Liver (tissue), 8 donors: ENCODE measurements at regions not wholly inside any gene's neighbourhood (a gene's known extent, or its start where the extent isn't known, plus 50 kb on each side); places are given as distances from the start of the nearest gene placed in this dataset.

Source experiments
- DNase-seq: peaks from one replicate; pipeline ENCODE4 v3.0.0-alpha.2; 2017; ENCODE audit warnings: low spot score
- H3K27ac ChIP-seq, 2 donors: one replicate each; pipeline ENCODE4 v1.7.0; 2013; ENCODE audit warnings: inconsistent platforms in 2 of 2, low read length in 2 of 2, control low read depth in 1 of 2, low read depth in 1 of 2, mild to moderate bottlenecking in 1 of 2
- H3K27me3 ChIP-seq, 4 donors: one replicate each; pipeline versions ENCODE4 v1.6.1 to v1.7.0; 2013; ENCODE audit warnings: low read length in 3 of 4, inconsistent platforms in 1 of 4, mild to moderate bottlenecking in 1 of 4, moderate library complexity in 1 of 4; ENCODE audit not compliant: control insufficient read depth in 4 of 4, insufficient read depth in 4 of 4
- H3K36me3 ChIP-seq, 4 donors: one replicate each; pipeline versions ENCODE4 v1.6.1 to v1.7.0; 2013; ENCODE audit warnings: low read length in 3 of 4, mild to moderate bottlenecking in 3 of 4, low read depth in 1 of 4, moderate library complexity in 1 of 4; ENCODE audit not compliant: control insufficient read depth in 4 of 4, insufficient read depth in 3 of 4
- H3K4me1 ChIP-seq, 4 donors: one replicate each; pipeline versions ENCODE4 v1.6.1 to v1.7.0; 2013; ENCODE audit warnings: low read length in 3 of 4, mild to moderate bottlenecking in 3 of 4, moderate library complexity in 1 of 4; ENCODE audit not compliant: control insufficient read depth in 4 of 4, insufficient read depth in 4 of 4
- H3K4me3 ChIP-seq, 3 donors: one replicate each; pipeline versions ENCODE4 v1.6.1 to v1.7.0; 2013; ENCODE audit warnings: low read length in 3 of 3, control low read depth in 1 of 3, low read depth in 1 of 3, mild to moderate bottlenecking in 1 of 3
- H3K9ac ChIP-seq, 2 donors: one replicate each; pipeline ENCODE4 v1.7.0; 2013; ENCODE audit warnings: low read length in 2 of 2, mild to moderate bottlenecking in 2 of 2, moderate library complexity in 2 of 2, control low read depth in 1 of 2, low read depth in 1 of 2
- H3K9me3 ChIP-seq, 4 donors: one replicate each; pipeline versions ENCODE4 v1.6.1 to v1.7.0; 2013; ENCODE audit warnings: low read length in 3 of 4; ENCODE audit not compliant: control insufficient read depth in 4 of 4
- EGR1 ChIP-seq, 2 donors: IDR thresholded peaks; 2 replicates each; pipeline ENCODE4 v1.6.1; 2016 to 2018; ENCODE audit warnings: antibody characterized with exemption in 2 of 2, low read depth in 2 of 2
- FOXA1 ChIP-seq: IDR thresholded peaks from 2 replicates; pipeline ENCODE4 v1.6.1; 2016; ENCODE audit warnings: antibody characterized with exemption
- FOXA2 ChIP-seq: IDR thresholded peaks from 2 replicates; pipeline ENCODE4 v1.6.1; 2016; ENCODE audit warnings: antibody characterized with exemption
- GABPA ChIP-seq, 2 donors: IDR thresholded peaks in 1 of 2; conservative IDR thresholded peaks in 1 of 2; 2 replicates each; pipeline ENCODE4 v1.6.1; 2016; ENCODE audit warnings: antibody characterized with exemption in 2 of 2, mild to moderate bottlenecking in 1 of 2, moderate library complexity in 1 of 2
- HNF4A ChIP-seq, 2 donors: conservative IDR thresholded peaks; 2 replicates each; pipeline ENCODE4 v1.6.1; 2016; ENCODE audit warnings: antibody characterized with exemption in 2 of 2, mild to moderate bottlenecking in 2 of 2
- HNF4G ChIP-seq: IDR thresholded peaks from 2 replicates; pipeline ENCODE4 v1.6.1; 2016; ENCODE audit warnings: antibody characterized with exemption
- JUND ChIP-seq, 2 donors: IDR thresholded peaks; 2 replicates each; pipeline ENCODE4 v1.6.1; 2016; ENCODE audit warnings: antibody characterized with exemption in 2 of 2
- NR2F2 ChIP-seq: IDR thresholded peaks from 2 replicates; pipeline ENCODE4 v1.6.1; 2016; ENCODE audit warnings: antibody characterized with exemption
- RAD21 ChIP-seq, 2 donors: IDR thresholded peaks; 2 replicates each; pipeline ENCODE4 v1.6.1; 2016; ENCODE audit warnings: antibody characterized with exemption in 2 of 2, mild to moderate bottlenecking in 2 of 2
- REST ChIP-seq: IDR thresholded peaks from 2 replicates; pipeline ENCODE4 v1.6.1; 2016; ENCODE audit warnings: antibody characterized with exemption, mild to moderate bottlenecking
- RXRA ChIP-seq, 2 donors: IDR thresholded peaks; 2 replicates each; pipeline ENCODE4 v1.6.1; 2017 to 2018; ENCODE audit warnings: antibody characterized with exemption in 2 of 2, mild to moderate bottlenecking in 1 of 2
- SP1 ChIP-seq: IDR thresholded peaks from 2 replicates; pipeline ENCODE4 v1.6.1; 2018; ENCODE audit warnings: antibody characterized with exemption, mild to moderate bottlenecking
- TAF1 ChIP-seq: conservative IDR thresholded peaks from 2 replicates; pipeline ENCODE4 v1.6.1; 2016; ENCODE audit warnings: antibody characterized with exemption, mild to moderate bottlenecking
- YY1 ChIP-seq: IDR thresholded peaks from 2 replicates; pipeline ENCODE4 v1.6.1; 2016; ENCODE audit warnings: antibody characterized with exemption, mild to moderate bottlenecking
- WGBS: extraction: QIAGEN DNeasy Blood & Tissue Kit; methylation state at CpG from one replicate; pipeline ENCODE4 v1.1.7; 2013; 5-methylcytosine and 5-hydroxymethylcytosine counted together
- TF ChIP-seq, protein P1 (sequence below): IDR thresholded peaks from 2 replicates; pipeline ENCODE4 v1.6.1; 2016; ENCODE audit warnings: antibody characterized with exemption
- TF ChIP-seq, protein P2 (sequence below): IDR thresholded peaks from 2 replicates; pipeline ENCODE4 v1.6.1; 2016; ENCODE audit warnings: antibody characterized with exemption
- TF ChIP-seq, protein P3 (sequence below): IDR thresholded peaks from 2 replicates; pipeline ENCODE4 v1.6.1; 2016; ENCODE audit warnings: antibody characterized with exemption
- TF ChIP-seq, protein P4 (sequence below): fragments of 150-350 bp; IDR thresholded peaks from 2 replicates; pipeline ENCODE4 v1.5.1; 2017; ENCODE audit warnings: improper control_type of control experiment, low read depth, low read length; ENCODE audit not compliant: missing input control
- donor health status: healthy.
- donor health status: healthy.
- donor health status: healthy.
- donor health status: healthy.
- donor health status: healthy.

GRCh38 chr5:88964831-88965230 is 81.8 kb upstream of the MEF2C start:
- no peak overlapping the region for H3K27ac ChIP-seq
- DNase-seq, result no peak
- 23% methylated on average over 1 of the region's 1 CpG for WGBS
- H3K4me1 ChIP-seq, result no peaks in the 10 kb centered on the region
- TF ChIP-seq SP1 (no peak), YY1 (no peak), EGR1 (IDR thresholded peaks at IDR 0.05; ENCODE audit: low read depth in 2 of 2) (no peak), HNF4A (conservative IDR thresholded peaks at IDR 0.05) (no peak), JUND (IDR thresholded peaks at IDR 0.05) (no peak), FOXA2 (no peak)
- TF ChIP-seq, protein P1, sequence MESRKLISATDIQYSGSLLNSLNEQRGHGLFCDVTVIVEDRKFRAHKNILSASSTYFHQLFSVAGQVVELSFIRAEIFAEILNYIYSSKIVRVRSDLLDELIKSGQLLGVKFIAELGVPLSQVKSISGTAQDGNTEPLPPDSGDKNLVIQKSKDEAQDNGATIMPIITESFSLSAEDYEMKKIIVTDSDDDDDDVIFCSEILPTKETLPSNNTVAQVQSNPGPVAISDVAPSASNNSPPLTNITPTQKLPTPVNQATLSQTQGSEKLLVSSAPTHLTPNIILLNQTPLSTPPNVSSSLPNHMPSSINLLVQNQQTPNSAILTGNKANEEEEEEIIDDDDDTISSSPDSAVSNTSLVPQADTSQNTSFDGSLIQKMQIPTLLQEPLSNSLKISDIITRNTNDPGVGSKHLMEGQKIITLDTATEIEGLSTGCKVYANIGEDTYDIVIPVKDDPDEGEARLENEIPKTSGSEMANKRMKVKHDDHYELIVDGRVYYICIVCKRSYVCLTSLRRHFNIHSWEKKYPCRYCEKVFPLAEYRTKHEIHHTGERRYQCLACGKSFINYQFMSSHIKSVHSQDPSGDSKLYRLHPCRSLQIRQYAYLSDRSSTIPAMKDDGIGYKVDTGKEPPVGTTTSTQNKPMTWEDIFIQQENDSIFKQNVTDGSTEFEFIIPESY, result no peak
- TF ChIP-seq, protein P2, sequence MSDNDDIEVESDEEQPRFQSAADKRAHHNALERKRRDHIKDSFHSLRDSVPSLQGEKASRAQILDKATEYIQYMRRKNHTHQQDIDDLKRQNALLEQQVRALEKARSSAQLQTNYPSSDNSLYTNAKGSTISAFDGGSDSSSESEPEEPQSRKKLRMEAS, result no peak
- TF ChIP-seq, protein P3, sequence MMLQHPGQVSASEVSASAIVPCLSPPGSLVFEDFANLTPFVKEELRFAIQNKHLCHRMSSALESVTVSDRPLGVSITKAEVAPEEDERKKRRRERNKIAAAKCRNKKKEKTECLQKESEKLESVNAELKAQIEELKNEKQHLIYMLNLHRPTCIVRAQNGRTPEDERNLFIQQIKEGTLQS, result no peak
- no peak overlapping the region for H3K9ac ChIP-seq
- H3K4me3 ChIP-seq, result no peak overlapping the region
- H3K36me3 ChIP-seq, result no peaks in the 10 kb centered on the region
- no peaks in the 10 kb centered on the region for H3K9me3 ChIP-seq
- no peaks in the 10 kb centered on the region for H3K27me3 ChIP-seq

- Histone ChIP-seq H3K9me3 (no peaks in the 10 kb centered on the region), H3K9ac (no peak overlapping the region), H3K27me3 (no peaks in the 10 kb centered on the region), H3K4me3 (no peak overlapping the region), H3K27ac (no peak overlapping the region), H3K4me1 (no peaks in the 10 kb centered on the region), H3K36me3 (no peaks in the 10 kb centered on the region)
- DNase-seq, result no peak
- 73% methylated on average over 3 of the region's 3 CpGs for WGBS
- no peak for TF ChIP-seq GABPA (IDR thresholded peaks at IDR 0.05 in 1 of 2, conservative IDR thresholded peaks at IDR 0.05 in 1 of 2)
- TF ChIP-seq, protein P1, result no peak
- TF ChIP-seq TAF1, result no peak
- TF ChIP-seq RAD21 (IDR thresholded peaks at IDR 0.05), result no peak
- TF ChIP-seq REST, result no peak
- TF ChIP-seq JUND (IDR thresholded peaks at IDR 0.05), result no peak
- TF ChIP-seq FOXA2, result no peak
- no peak for TF ChIP-seq HNF4A (conservative IDR thresholded peaks at IDR 0.05)
- TF ChIP-seq NR2F2, result no peak
- no peak for TF ChIP-seq RXRA (IDR thresholded peaks at IDR 0.05)
- TF ChIP-seq, protein P3, result no peak
- TF ChIP-seq EGR1 (IDR thresholded peaks at IDR 0.05; ENCODE audit: low read depth in 2 of 2), result no peak
- TF ChIP-seq, protein P2, result no peak
- TF ChIP-seq FOXA1, result no peak
- no peak for TF ChIP-seq SP1
- TF ChIP-seq, protein P4, sequence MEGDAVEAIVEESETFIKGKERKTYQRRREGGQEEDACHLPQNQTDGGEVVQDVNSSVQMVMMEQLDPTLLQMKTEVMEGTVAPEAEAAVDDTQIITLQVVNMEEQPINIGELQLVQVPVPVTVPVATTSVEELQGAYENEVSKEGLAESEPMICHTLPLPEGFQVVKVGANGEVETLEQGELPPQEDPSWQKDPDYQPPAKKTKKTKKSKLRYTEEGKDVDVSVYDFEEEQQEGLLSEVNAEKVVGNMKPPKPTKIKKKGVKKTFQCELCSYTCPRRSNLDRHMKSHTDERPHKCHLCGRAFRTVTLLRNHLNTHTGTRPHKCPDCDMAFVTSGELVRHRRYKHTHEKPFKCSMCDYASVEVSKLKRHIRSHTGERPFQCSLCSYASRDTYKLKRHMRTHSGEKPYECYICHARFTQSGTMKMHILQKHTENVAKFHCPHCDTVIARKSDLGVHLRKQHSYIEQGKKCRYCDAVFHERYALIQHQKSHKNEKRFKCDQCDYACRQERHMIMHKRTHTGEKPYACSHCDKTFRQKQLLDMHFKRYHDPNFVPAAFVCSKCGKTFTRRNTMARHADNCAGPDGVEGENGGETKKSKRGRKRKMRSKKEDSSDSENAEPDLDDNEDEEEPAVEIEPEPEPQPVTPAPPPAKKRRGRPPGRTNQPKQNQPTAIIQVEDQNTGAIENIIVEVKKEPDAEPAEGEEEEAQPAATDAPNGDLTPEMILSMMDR, result no peak
- no peak for TF ChIP-seq YY1
- TF ChIP-seq HNF4G, result no peak
Measured at GRCh38 chr5:88957013-88957412, 74.0 kb upstream of the MEF2C start.
